ENCODE measurements at regions not wholly inside any gene's neighbourhood (a gene's known extent, or its start where the extent isn't known, plus 50 kb on each side); places are given as distances from the start of the nearest gene placed in this dataset.

- Histone ChIP-seq H3K27ac (ENCODE audit: low read length in 2 of 2) (no peak overlapping the region), H2AFZ (ENCODE audit: insufficient read depth, low read depth, low read length, poor library complexity, severe bottlenecking) (no peak overlapping the region), H3K4me2 (replicated peaks; ENCODE audit: low read depth, low read length, poor library complexity, severe bottlenecking) (no peak overlapping the region), H3K36me3 (replicated peaks in 1 of 2; ENCODE audit: control extremely low read depth in 1 of 2, control insufficient read depth in 1 of 2, extremely low read depth in 1 of 2, insufficient read depth in 2 of 2, low read length in 1 of 2) (no peaks in the 10 kb centered on the region), H3K27me3 (replicated peaks in 1 of 4; ENCODE audit: control extremely low read depth in 1 of 4, control insufficient read depth in 3 of 4, insufficient read depth in 4 of 4, low read length in 3 of 4) (no peaks in the 10 kb centered on the region), H3K9me3 (ENCODE audit: control extremely low read depth in 1 of 3, control insufficient read depth in 2 of 3, insufficient read depth in 1 of 3, low read length in 2 of 3) (peaks cover 0 to under 1% (median 0%) of the 10 kb centered on the region in 3 donors), H3K4me3 (ENCODE audit: control extremely low read depth in 1 of 5, extremely low read depth in 1 of 5, insufficient read depth in 1 of 5, low read depth in 2 of 5, low read length in 4 of 5) (no peak overlapping the region), H3K9ac (ENCODE audit: low read length) (no peak overlapping the region), H4K20me1 (ENCODE audit: control insufficient read depth, insufficient read depth, low read length, poor library complexity, severe bottlenecking) (no peaks in the 10 kb centered on the region), H3K4me1 (ENCODE audit: control insufficient read depth in 2 of 2, insufficient read depth in 2 of 2, low read length in 2 of 2) (peaks cover 15 to 24% of the 10 kb centered on the region in 2 donors), H3K79me2 (ENCODE audit: control insufficient read depth, insufficient read depth, low read length) (no peaks in the 10 kb centered on the region)
- Mint-ChIP-seq H3K4me1 (peaks cover 21% of the 10 kb centered on the region), H3K4me3 (no peak overlapping the region), H3K9me3 (ENCODE audit: insufficient read depth) (no peaks in the 10 kb centered on the region), H3K27me3 (peaks cover 27% of the 10 kb centered on the region), H3K27ac (no peak overlapping the region)
- ChIA-PET POLR2A (no interaction called here), CTCF (no interaction called here)
- TF ChIP-seq CTCF (IDR thresholded peaks at IDR 0.05), result no peak
- TF ChIP-seq EZH2 (IDR thresholded peaks at IDR 0.05; ENCODE audit: borderline replicate concordance, insufficient read depth, low read depth, low read length, poor library complexity, severe bottlenecking), result no peak
- intact Hi-C loops (cut with micrococcal nuclease), result no loop called here
- DNase-seq (no peak), ATAC-seq (ENCODE audit: low read depth) (no peak)
- 90% methylated on average over 1 of the region's 2 CpGs for WGBS (ENCODE audit: insufficient coverage)
Measured at GRCh38 chr1:18043871-18044270, 63.7 kb upstream of the IGSF21 start.

DNA sequence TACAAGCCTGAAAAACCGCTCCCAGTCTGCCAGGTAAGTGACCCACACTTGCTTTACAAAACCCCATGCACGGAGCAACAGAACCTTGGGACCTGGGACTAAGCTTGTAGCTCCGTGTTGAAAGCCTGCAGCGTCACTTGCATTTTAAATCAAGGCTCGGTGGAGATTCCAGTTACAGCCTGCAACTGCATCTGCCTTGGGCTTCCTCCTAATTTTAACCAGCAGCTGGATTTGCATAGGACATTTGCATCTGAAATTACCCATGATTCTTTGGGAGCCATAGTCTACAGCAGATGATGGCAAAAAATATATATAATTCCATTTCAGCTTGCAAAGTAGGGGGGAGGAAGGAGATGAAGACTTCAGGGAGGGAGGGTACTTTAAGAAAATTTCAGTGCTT lies 62.4 kb upstream of the IGSF21 start:
- ATAC-seq (ENCODE audit: low read depth), result no peak
- Histone ChIP-seq H3K36me3 (replicated peaks in 1 of 2; ENCODE audit: control extremely low read depth in 1 of 2, control insufficient read depth in 1 of 2, extremely low read depth in 1 of 2, insufficient read depth in 2 of 2, low read length in 1 of 2) (no peaks in the 10 kb centered on the region), H3K9ac (ENCODE audit: low read length) (no peak overlapping the region), H3K4me2 (replicated peaks; ENCODE audit: low read depth, low read length, poor library complexity, severe bottlenecking) (no peak overlapping the region), H2AFZ (ENCODE audit: insufficient read depth, low read depth, low read length, poor library complexity, severe bottlenecking) (no peak overlapping the region), H3K27ac (ENCODE audit: low read length in 2 of 2) (no peak overlapping the region), H4K20me1 (ENCODE audit: control insufficient read depth, insufficient read depth, low read length, poor library complexity, severe bottlenecking) (no peaks in the 10 kb centered on the region), H3K79me2 (ENCODE audit: control insufficient read depth, insufficient read depth, low read length) (no peaks in the 10 kb centered on the region), H3K4me3 (ENCODE audit: control extremely low read depth in 1 of 5, extremely low read depth in 1 of 5, insufficient read depth in 1 of 5, low read depth in 2 of 5, low read length in 4 of 5) (no peak overlapping the region), H3K9me3 (ENCODE audit: control extremely low read depth in 1 of 3, control insufficient read depth in 2 of 3, insufficient read depth in 1 of 3, low read length in 2 of 3) (peaks cover 0 to 3% (median 0%) of the 10 kb centered on the region in 3 donors), H3K27me3 (replicated peaks in 1 of 4; ENCODE audit: control extremely low read depth in 1 of 4, control insufficient read depth in 3 of 4, insufficient read depth in 4 of 4, low read length in 3 of 4) (no peaks in the 10 kb centered on the region), H3K4me1 (ENCODE audit: control insufficient read depth in 2 of 2, insufficient read depth in 2 of 2, low read length in 2 of 2) (peaks cover 15 to 24% of the 10 kb centered on the region in 2 donors)
- Mint-ChIP-seq H3K9me3 (ENCODE audit: insufficient read depth) (peaks cover 3% of the 10 kb centered on the region), H3K4me3 (no peak overlapping the region), H3K27me3 (peaks cover 23% of the 10 kb centered on the region), H3K4me1 (peaks cover 21% of the 10 kb centered on the region), H3K27ac (no peak overlapping the region)
- CTCF ChIA-PET, result no interaction called here
- intact Hi-C loops (cut with micrococcal nuclease), result no loop called here
- no peak for DNase-seq
- no peak for TF ChIP-seq EZH2 (IDR thresholded peaks at IDR 0.05; ENCODE audit: borderline replicate concordance, insufficient read depth, low read depth, low read length, poor library complexity, severe bottlenecking)
- no peak for TF ChIP-seq CTCF (IDR thresholded peaks at IDR 0.05)
- WGBS (ENCODE audit: insufficient coverage), result 43% methylated on average over 5 of the region's 5 CpGs
- POLR2A ChIA-PET, result no interaction called here
